Liver (tissue), 7 donors: ENCODE measurements at regions not wholly inside any gene's neighbourhood (a gene's known extent, or its start where the extent isn't known, plus 50 kb on each side); places are given as distances from the start of the nearest gene placed in this dataset.

Experiments
- DNase-seq: peaks from one replicate; pipeline ENCODE4 v3.0.0-alpha.2; 2017; ENCODE audit warnings: low spot score
- H3K27ac ChIP-seq, 2 donors: one replicate each; pipeline ENCODE4 v1.7.0; 2013; ENCODE audit warnings: inconsistent platforms in 2 of 2, low read length in 2 of 2, control low read depth in 1 of 2, low read depth in 1 of 2, mild to moderate bottlenecking in 1 of 2
- H3K27me3 ChIP-seq, 4 donors: one replicate each; pipeline versions ENCODE4 v1.6.1 to v1.7.0; 2013; ENCODE audit warnings: low read length in 3 of 4, inconsistent platforms in 1 of 4, mild to moderate bottlenecking in 1 of 4, moderate library complexity in 1 of 4; ENCODE audit not compliant: control insufficient read depth in 4 of 4, insufficient read depth in 4 of 4
- H3K36me3 ChIP-seq, 4 donors: one replicate each; pipeline versions ENCODE4 v1.6.1 to v1.7.0; 2013; ENCODE audit warnings: low read length in 3 of 4, mild to moderate bottlenecking in 3 of 4, low read depth in 1 of 4, moderate library complexity in 1 of 4; ENCODE audit not compliant: control insufficient read depth in 4 of 4, insufficient read depth in 3 of 4
- H3K4me1 ChIP-seq, 4 donors: one replicate each; pipeline versions ENCODE4 v1.6.1 to v1.7.0; 2013; ENCODE audit warnings: low read length in 3 of 4, mild to moderate bottlenecking in 3 of 4, moderate library complexity in 1 of 4; ENCODE audit not compliant: control insufficient read depth in 4 of 4, insufficient read depth in 4 of 4
- H3K4me3 ChIP-seq, 3 donors: one replicate each; pipeline versions ENCODE4 v1.6.1 to v1.7.0; 2013; ENCODE audit warnings: low read length in 3 of 3, control low read depth in 1 of 3, low read depth in 1 of 3, mild to moderate bottlenecking in 1 of 3
- H3K9ac ChIP-seq, 2 donors: one replicate each; pipeline ENCODE4 v1.7.0; 2013; ENCODE audit warnings: low read length in 2 of 2, mild to moderate bottlenecking in 2 of 2, moderate library complexity in 2 of 2, control low read depth in 1 of 2, low read depth in 1 of 2
- H3K9me3 ChIP-seq, 4 donors: one replicate each; pipeline versions ENCODE4 v1.6.1 to v1.7.0; 2013; ENCODE audit warnings: low read length in 3 of 4; ENCODE audit not compliant: control insufficient read depth in 4 of 4
- EGR1 ChIP-seq, 2 donors: IDR thresholded peaks; 2 replicates each; pipeline ENCODE4 v1.6.1; 2016 to 2018; ENCODE audit warnings: antibody characterized with exemption in 2 of 2, low read depth in 2 of 2
- FOXA1 ChIP-seq: IDR thresholded peaks from 2 replicates; pipeline ENCODE4 v1.6.1; 2016; ENCODE audit warnings: antibody characterized with exemption
- HNF4A ChIP-seq, 2 donors: conservative IDR thresholded peaks; 2 replicates each; pipeline ENCODE4 v1.6.1; 2016; ENCODE audit warnings: antibody characterized with exemption in 2 of 2, mild to moderate bottlenecking in 2 of 2
- HNF4G ChIP-seq: IDR thresholded peaks from 2 replicates; pipeline ENCODE4 v1.6.1; 2016; ENCODE audit warnings: antibody characterized with exemption
- NR2F2 ChIP-seq: IDR thresholded peaks from 2 replicates; pipeline ENCODE4 v1.6.1; 2016; ENCODE audit warnings: antibody characterized with exemption
- RAD21 ChIP-seq, 2 donors: IDR thresholded peaks; 2 replicates each; pipeline ENCODE4 v1.6.1; 2016; ENCODE audit warnings: antibody characterized with exemption in 2 of 2, mild to moderate bottlenecking in 2 of 2
- TAF1 ChIP-seq: conservative IDR thresholded peaks from 2 replicates; pipeline ENCODE4 v1.6.1; 2016; ENCODE audit warnings: antibody characterized with exemption, mild to moderate bottlenecking
- YY1 ChIP-seq: IDR thresholded peaks from 2 replicates; pipeline ENCODE4 v1.6.1; 2016; ENCODE audit warnings: antibody characterized with exemption, mild to moderate bottlenecking
- WGBS: extraction: QIAGEN DNeasy Blood & Tissue Kit; methylation state at CpG from one replicate; pipeline ENCODE4 v1.1.7; 2013; 5-methylcytosine and 5-hydroxymethylcytosine counted together
- TF ChIP-seq, protein P1 (sequence below): IDR thresholded peaks from 2 replicates; pipeline ENCODE4 v1.6.1; 2016; ENCODE audit warnings: antibody characterized with exemption
- TF ChIP-seq, protein P2 (sequence below): IDR thresholded peaks from 2 replicates; pipeline ENCODE4 v1.6.1; 2016; ENCODE audit warnings: antibody characterized with exemption
- TF ChIP-seq, protein P3 (sequence below): IDR thresholded peaks from 2 replicates; pipeline ENCODE4 v1.6.1; 2016; ENCODE audit warnings: antibody characterized with exemption
- donor health status: healthy.
- donor health status: healthy.
- donor health status: healthy.
- donor health status: healthy.

DNA sequence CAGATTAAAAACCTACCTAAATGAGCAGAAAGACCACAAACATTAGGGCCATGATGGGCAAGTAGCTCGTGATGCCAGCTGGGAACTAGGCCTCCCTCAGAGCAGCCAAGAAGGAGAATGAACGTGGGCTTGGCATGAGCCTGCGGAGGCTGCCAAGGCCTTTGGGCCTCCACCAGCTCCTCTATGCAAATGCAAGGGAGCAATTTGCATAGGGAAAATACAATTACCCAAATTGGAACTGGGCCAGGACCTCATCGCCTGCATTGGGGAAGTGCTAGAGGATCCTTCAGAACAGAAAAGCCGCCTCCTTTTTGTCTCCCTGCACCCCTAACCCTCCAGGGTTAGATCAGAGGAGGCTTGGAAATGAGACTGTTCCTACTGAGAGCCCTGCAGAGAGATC is 326.4 kb downstream of the SMAD2 start:
- WGBS = 83% methylated on average over 5 of the region's 5 CpGs
- Histone ChIP-seq H3K36me3 (no peaks in the 10 kb centered on the region), H3K27ac (no peak overlapping the region), H3K4me3 (no peak overlapping the region), H3K9me3 (no peaks in the 10 kb centered on the region), H3K9ac (no peak overlapping the region), H3K27me3 (no peaks in the 10 kb centered on the region), H3K4me1 (no peaks in the 10 kb centered on the region)
- TF ChIP-seq, protein P1, sequence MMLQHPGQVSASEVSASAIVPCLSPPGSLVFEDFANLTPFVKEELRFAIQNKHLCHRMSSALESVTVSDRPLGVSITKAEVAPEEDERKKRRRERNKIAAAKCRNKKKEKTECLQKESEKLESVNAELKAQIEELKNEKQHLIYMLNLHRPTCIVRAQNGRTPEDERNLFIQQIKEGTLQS = no peak
- DNase-seq = no peak

DNA sequence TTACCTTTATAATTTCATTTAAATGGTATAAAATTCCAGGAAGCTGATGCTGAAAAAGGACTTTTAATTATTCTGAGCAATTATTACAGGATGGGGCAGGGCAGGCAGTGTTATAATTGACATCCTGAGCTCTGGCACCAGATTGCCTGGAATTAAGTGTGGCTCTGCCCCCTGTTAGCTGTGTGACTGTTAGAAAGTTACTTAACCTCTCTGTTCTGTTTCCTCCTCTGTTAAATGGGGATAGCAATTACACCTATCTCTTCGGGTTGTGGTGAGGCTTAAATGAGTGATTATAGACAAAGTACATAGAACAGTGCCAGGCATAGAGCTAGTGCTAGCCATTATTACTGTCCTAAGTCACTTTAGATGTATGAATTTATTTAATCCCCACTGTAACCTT is 327.3 kb downstream of the SMAD2 start:
- WGBS = 79% methylated on average over 1 of the region's 1 CpG
- Histone ChIP-seq H3K9me3 (no peaks in the 10 kb centered on the region), H3K4me1 (no peaks in the 10 kb centered on the region), H3K4me3 (no peak overlapping the region), H3K36me3 (no peaks in the 10 kb centered on the region), H3K27ac (no peak overlapping the region), H3K9ac (no peak overlapping the region), H3K27me3 (no peaks in the 10 kb centered on the region)
- no peak for DNase-seq
- TF ChIP-seq FOXA1 = no peak
- no peak for TF ChIP-seq NR2F2
- TF ChIP-seq HNF4A (conservative IDR thresholded peaks at IDR 0.05) = no peak
- TF ChIP-seq, protein P2, sequence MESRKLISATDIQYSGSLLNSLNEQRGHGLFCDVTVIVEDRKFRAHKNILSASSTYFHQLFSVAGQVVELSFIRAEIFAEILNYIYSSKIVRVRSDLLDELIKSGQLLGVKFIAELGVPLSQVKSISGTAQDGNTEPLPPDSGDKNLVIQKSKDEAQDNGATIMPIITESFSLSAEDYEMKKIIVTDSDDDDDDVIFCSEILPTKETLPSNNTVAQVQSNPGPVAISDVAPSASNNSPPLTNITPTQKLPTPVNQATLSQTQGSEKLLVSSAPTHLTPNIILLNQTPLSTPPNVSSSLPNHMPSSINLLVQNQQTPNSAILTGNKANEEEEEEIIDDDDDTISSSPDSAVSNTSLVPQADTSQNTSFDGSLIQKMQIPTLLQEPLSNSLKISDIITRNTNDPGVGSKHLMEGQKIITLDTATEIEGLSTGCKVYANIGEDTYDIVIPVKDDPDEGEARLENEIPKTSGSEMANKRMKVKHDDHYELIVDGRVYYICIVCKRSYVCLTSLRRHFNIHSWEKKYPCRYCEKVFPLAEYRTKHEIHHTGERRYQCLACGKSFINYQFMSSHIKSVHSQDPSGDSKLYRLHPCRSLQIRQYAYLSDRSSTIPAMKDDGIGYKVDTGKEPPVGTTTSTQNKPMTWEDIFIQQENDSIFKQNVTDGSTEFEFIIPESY = no peak
- TF ChIP-seq TAF1 = no peak

DNA sequence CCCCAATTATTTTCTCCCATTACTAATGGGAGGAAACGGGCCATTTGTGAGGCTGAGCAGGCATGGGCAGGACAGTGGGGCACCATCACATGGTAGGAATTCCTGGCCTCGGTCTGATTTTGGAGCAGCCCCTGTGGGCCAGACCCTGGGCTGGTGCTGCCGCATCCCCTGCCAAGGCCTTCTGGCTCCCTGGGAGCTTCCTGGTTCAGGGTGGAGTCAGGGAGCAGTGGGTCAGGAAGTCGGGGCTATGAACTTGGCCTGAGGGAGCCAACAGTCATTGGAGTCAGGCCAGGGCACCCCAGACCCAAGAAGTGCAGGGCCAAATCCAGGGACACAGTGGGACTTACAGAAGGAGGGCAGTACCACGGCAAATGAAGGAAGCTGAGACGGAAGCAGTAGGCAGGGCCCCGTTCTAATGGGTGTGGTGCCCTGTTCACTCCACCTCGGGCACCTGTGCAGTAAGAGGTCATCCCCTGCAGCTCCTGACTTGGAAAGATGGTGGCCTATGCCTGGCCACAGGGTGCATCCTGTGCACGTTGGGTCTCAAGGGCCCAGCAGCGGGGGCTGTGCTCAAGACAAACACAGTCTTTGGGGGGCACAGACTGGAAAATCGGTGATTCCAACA is 328.1 kb downstream of the SMAD2 start:
- Histone ChIP-seq H3K9me3 (no peaks in the 10 kb centered on the region), H3K9ac (no peak overlapping the region), H3K4me3 (no peak overlapping the region), H3K4me1 (no peaks in the 10 kb centered on the region), H3K27me3 (no peaks in the 10 kb centered on the region), H3K27ac (no peak overlapping the region), H3K36me3 (no peaks in the 10 kb centered on the region)
- DNase-seq = no peak
- WGBS = 78% methylated on average over 11 of the region's 11 CpGs
- TF ChIP-seq RAD21 (IDR thresholded peaks at IDR 0.05) (no peak), YY1 (no peak), EGR1 (IDR thresholded peaks at IDR 0.05; ENCODE audit: low read depth in 2 of 2) (no peak)

DNA sequence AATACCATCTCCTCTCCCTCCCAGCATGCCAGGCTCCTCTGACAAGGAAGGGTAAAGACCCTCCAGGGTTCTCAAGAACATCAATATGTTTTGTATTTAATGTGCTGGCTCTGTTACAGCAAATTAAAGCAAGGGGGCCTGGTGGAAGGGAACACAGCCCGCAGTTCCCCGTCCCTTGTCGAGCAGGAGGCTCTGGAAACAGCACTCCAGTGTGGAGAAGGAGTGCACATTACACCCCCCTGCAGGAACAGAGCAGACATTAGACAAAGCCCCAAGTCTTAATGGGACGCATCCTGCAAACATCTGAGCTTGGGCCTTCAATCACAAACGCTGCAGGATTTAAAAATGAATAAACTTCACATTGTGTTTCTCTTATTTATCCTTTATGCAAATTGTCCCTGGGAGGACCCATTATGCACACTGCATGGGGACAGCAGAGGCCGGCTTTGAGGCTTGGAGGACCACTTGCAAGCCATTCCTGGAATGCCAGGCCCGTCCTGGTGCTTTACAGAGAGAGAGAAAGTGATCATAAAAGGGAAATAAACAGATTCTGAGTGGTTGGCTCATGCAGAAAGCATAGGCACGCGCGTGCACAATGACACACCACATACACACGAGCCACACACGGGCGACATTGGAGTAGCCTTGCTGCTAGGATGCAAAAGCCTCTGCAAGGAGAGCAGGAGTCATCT is 328.7 kb downstream of the SMAD2 start:
- no peak for DNase-seq
- TF ChIP-seq HNF4A (conservative IDR thresholded peaks at IDR 0.05) = no peak
- TF ChIP-seq, protein P1 = no peak
- TF ChIP-seq HNF4G = no peak
- TF ChIP-seq, protein P3, sequence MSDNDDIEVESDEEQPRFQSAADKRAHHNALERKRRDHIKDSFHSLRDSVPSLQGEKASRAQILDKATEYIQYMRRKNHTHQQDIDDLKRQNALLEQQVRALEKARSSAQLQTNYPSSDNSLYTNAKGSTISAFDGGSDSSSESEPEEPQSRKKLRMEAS = no peak
- no peak for TF ChIP-seq NR2F2
- WGBS = 74% methylated on average over 13 of the region's 13 CpGs

More for the DNA sequence above, 328.7 kb downstream of the SMAD2 start:
- H3K27me3 ChIP-seq = no peaks in the 10 kb centered on the region
- no peak overlapping the region for H3K4me3 ChIP-seq
- H3K27ac ChIP-seq = no peak overlapping the region
- H3K4me1 ChIP-seq = no peaks in the 10 kb centered on the region
- no peaks in the 10 kb centered on the region for H3K9me3 ChIP-seq
- H3K36me3 ChIP-seq = no peaks in the 10 kb centered on the region
- H3K9ac ChIP-seq = no peak overlapping the region
